ENCODE measurements at regions not wholly inside any gene's neighbourhood (a gene's known extent, or its start where the extent isn't known, plus 50 kb on each side); places are given as distances from the start of the nearest gene placed in this dataset.
"Not testable (repeated sequence)": the region's sequence is repeated elsewhere in the genome, so short reads cannot be mapped to it uniquely, and the experiment has no call there.

GRCh38 chr1:104329278-104329677 lies 579.6 kb downstream of the AMY1C start:
- Histone ChIP-seq H4K20me1 (ENCODE audit: insufficient read depth, low read length) (no peaks in the 10 kb centered on the region), H3K4me1 (ENCODE audit: insufficient read depth, low read length) (no peaks in the 10 kb centered on the region), H2AFZ (ENCODE audit: low read depth, low read length) (no peak overlapping the region), H3K27me3 (ENCODE audit: insufficient read depth, low read length, poor library complexity) (no peaks in the 10 kb centered on the region), H3K4me2 (ENCODE audit: insufficient read depth, low read length) (no peak overlapping the region), H3K27ac (ENCODE audit: low read length) (no peak overlapping the region), H3K36me3 (ENCODE audit: insufficient read depth, low read length) (no peaks in the 10 kb centered on the region), H3K9me3 (ENCODE audit: insufficient read depth, low read length, severe bottlenecking) (no peaks in the 10 kb centered on the region), H3K9ac (ENCODE audit: low read depth, low read length) (no peak overlapping the region), H3K79me2 (ENCODE audit: insufficient read depth, low read length) (no peaks in the 10 kb centered on the region), H3K4me3 (ENCODE audit: low read depth in 1 of 2, low read length in 2 of 2) (no peak overlapping the region)
- no peak for TF ChIP-seq EZH2 (IDR thresholded peaks at IDR 0.05; ENCODE audit: borderline replicate concordance, low read depth, low read length, severe bottlenecking)
- no peak for DNase-seq
- ATAC-seq (ENCODE audit: insufficient read depth, low read depth) = no peak

GRCh38 chr1:104331763-104332162 lies 582.1 kb downstream of the AMY1C start:
- Histone ChIP-seq H3K4me1 (ENCODE audit: insufficient read depth, low read length) (no peaks in the 10 kb centered on the region), H3K27ac (ENCODE audit: low read length) (no peak overlapping the region), H3K36me3 (ENCODE audit: insufficient read depth, low read length) (no peaks in the 10 kb centered on the region), H3K4me2 (ENCODE audit: insufficient read depth, low read length) (no peak overlapping the region), H3K27me3 (ENCODE audit: insufficient read depth, low read length, poor library complexity) (no peaks in the 10 kb centered on the region), H3K79me2 (ENCODE audit: insufficient read depth, low read length) (no peaks in the 10 kb centered on the region), H3K9ac (ENCODE audit: low read depth, low read length) (no peak overlapping the region), H2AFZ (ENCODE audit: low read depth, low read length) (no peak overlapping the region), H3K9me3 (ENCODE audit: insufficient read depth, low read length, severe bottlenecking) (no peaks in the 10 kb centered on the region), H3K4me3 (ENCODE audit: low read depth in 1 of 2, low read length in 2 of 2) (no peak overlapping the region), H4K20me1 (ENCODE audit: insufficient read depth, low read length) (no peaks in the 10 kb centered on the region)
- no peak for DNase-seq
- TF ChIP-seq CTCF (IDR thresholded peaks at IDR 0.05; ENCODE audit: borderline replicate concordance, extremely low read depth, low read length, poor library complexity, severe bottlenecking) (no peak), EZH2 (IDR thresholded peaks at IDR 0.05; ENCODE audit: borderline replicate concordance, low read depth, low read length, severe bottlenecking) (no peak)
- ATAC-seq (ENCODE audit: insufficient read depth, low read depth) = no peak

- not testable (repeated sequence) for H3K4me2 ChIP-seq (ENCODE audit: insufficient read depth, low read length); H3K79me2 ChIP-seq (ENCODE audit: insufficient read depth, low read length); H3K27ac ChIP-seq (ENCODE audit: low read length); H2AFZ ChIP-seq (ENCODE audit: low read depth, low read length); ATAC-seq (ENCODE audit: insufficient read depth, low read depth); DNase-seq; H3K4me3 ChIP-seq (ENCODE audit: low read depth in 1 of 2, low read length in 2 of 2); H3K27me3 ChIP-seq (ENCODE audit: insufficient read depth, low read length, poor library complexity); H3K9ac ChIP-seq (ENCODE audit: low read depth, low read length); H3K9me3 ChIP-seq (ENCODE audit: insufficient read depth, low read length, severe bottlenecking); H3K4me1 ChIP-seq (ENCODE audit: insufficient read depth, low read length); H4K20me1 ChIP-seq (ENCODE audit: insufficient read depth, low read length); H3K36me3 ChIP-seq (ENCODE audit: insufficient read depth, low read length)
Measured at GRCh38 chr1:104337927-104338326, 588.2 kb downstream of the AMY1C start.

GRCh38 chr1:104341944-104342343 lies 592.2 kb downstream of the AMY1C start:
- Histone ChIP-seq H4K20me1 (ENCODE audit: insufficient read depth, low read length) (no peaks in the 10 kb centered on the region), H2AFZ (ENCODE audit: low read depth, low read length) (no peak overlapping the region), H3K9ac (ENCODE audit: low read depth, low read length) (no peak overlapping the region), H3K4me1 (ENCODE audit: insufficient read depth, low read length) (no peaks in the 10 kb centered on the region), H3K4me3 (ENCODE audit: low read depth in 1 of 2, low read length in 2 of 2) (no peak overlapping the region), H3K27me3 (ENCODE audit: insufficient read depth, low read length, poor library complexity) (no peaks in the 10 kb centered on the region), H3K4me2 (ENCODE audit: insufficient read depth, low read length) (no peak overlapping the region), H3K79me2 (ENCODE audit: insufficient read depth, low read length) (no peaks in the 10 kb centered on the region), H3K36me3 (ENCODE audit: insufficient read depth, low read length) (no peaks in the 10 kb centered on the region), H3K27ac (ENCODE audit: low read length) (no peak overlapping the region), H3K9me3 (ENCODE audit: insufficient read depth, low read length, severe bottlenecking) (peaks cover 5% of the 10 kb centered on the region)
- TF ChIP-seq CTCF (IDR thresholded peaks at IDR 0.05; ENCODE audit: borderline replicate concordance, extremely low read depth, low read length, poor library complexity, severe bottlenecking) = no peak
- no peak for TF ChIP-seq EZH2 (IDR thresholded peaks at IDR 0.05; ENCODE audit: borderline replicate concordance, low read depth, low read length, severe bottlenecking)
- DNase-seq = no peak
- ATAC-seq (ENCODE audit: insufficient read depth, low read depth) = no peak
